ENCODE measurements at regions not wholly inside any gene's neighbourhood (a gene's known extent, or its start where the extent isn't known, plus 50 kb on each side); places are given as distances from the start of the nearest gene placed in this dataset.

DNA sequence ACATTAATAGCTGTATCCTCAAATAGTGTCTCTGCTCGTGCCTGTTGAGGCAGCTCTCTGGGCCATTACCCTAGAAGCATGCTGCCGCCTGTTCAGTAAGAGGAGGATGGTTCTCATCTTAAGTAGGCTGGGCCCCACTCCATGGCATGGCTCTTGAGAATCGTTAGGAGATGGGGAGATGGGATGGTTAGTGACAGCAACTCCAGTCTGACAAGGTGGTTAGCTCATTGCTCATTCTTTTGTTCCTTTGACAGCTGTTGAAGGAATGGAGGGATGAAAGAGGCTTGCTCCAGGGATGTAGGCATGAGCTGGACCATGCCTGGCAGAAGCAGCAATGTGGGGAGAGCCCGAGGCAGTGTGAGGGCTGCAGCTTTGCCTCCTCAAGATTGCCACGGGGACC is 68.2 kb downstream of the MAP10 start:
- H3K9me3 ChIP-seq (ENCODE audit: insufficient read depth, low read length) = no peaks in the 10 kb centered on the region
- no peak overlapping the region for H3K4me2 ChIP-seq (ENCODE audit: low read length)
- no peak overlapping the region for H2AFZ ChIP-seq (ENCODE audit: low read depth, low read length)
- H3K36me3 ChIP-seq (replicated peaks; ENCODE audit: low read depth, low read length) = no peaks in the 10 kb centered on the region
- no peaks in the 10 kb centered on the region for H3K27me3 ChIP-seq (ENCODE audit: low read depth, low read length)
- H3K4me1 ChIP-seq (ENCODE audit: low read length) = peaks cover 12% of the 10 kb centered on the region
- no peak overlapping the region for H3K9ac ChIP-seq (ENCODE audit: low read length)
- no peaks in the 10 kb centered on the region for H4K20me1 ChIP-seq (ENCODE audit: insufficient read depth, low read length)
- no peak for TF ChIP-seq EZH2phosphoT487 (IDR thresholded peaks at IDR 0.05; ENCODE audit: low read depth)
- TF ChIP-seq, protein P1, sequence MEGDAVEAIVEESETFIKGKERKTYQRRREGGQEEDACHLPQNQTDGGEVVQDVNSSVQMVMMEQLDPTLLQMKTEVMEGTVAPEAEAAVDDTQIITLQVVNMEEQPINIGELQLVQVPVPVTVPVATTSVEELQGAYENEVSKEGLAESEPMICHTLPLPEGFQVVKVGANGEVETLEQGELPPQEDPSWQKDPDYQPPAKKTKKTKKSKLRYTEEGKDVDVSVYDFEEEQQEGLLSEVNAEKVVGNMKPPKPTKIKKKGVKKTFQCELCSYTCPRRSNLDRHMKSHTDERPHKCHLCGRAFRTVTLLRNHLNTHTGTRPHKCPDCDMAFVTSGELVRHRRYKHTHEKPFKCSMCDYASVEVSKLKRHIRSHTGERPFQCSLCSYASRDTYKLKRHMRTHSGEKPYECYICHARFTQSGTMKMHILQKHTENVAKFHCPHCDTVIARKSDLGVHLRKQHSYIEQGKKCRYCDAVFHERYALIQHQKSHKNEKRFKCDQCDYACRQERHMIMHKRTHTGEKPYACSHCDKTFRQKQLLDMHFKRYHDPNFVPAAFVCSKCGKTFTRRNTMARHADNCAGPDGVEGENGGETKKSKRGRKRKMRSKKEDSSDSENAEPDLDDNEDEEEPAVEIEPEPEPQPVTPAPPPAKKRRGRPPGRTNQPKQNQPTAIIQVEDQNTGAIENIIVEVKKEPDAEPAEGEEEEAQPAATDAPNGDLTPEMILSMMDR (IDR thresholded peaks at IDR 0.05; ENCODE audit: low read depth, low read length) = no peak
- no peak overlapping the region for H3K27ac ChIP-seq (ENCODE audit: low read length)
- H3K4me3 ChIP-seq (ENCODE audit: low read length) = no peak overlapping the region
- H3K79me2 ChIP-seq (ENCODE audit: low read length) = no peaks in the 10 kb centered on the region

DNA sequence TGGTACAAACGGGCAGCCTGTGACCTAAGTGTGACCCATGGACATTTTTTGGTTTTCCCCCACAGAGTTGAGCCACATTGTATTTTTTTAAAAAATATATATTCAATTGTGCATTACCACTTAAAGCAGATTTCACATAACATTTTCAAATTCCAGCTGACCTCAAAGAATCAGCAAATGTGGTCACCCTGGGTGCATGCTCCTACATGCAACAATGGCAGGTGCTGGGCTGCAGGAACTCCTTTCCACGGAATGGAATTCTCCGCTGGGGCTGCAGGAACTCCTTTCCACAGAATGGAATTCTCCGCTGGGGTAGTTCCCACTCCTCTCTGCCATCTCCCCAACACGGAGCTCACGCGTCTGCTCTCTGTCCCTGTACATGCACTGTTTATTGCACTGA is 68.7 kb downstream of the MAP10 start:
- Histone ChIP-seq H4K20me1 (ENCODE audit: insufficient read depth, low read length) (no peaks in the 10 kb centered on the region), H3K9me3 (ENCODE audit: insufficient read depth, low read length) (no peaks in the 10 kb centered on the region), H2AFZ (ENCODE audit: low read depth, low read length) (no peak overlapping the region), H3K27me3 (ENCODE audit: low read depth, low read length) (no peaks in the 10 kb centered on the region), H3K4me1 (ENCODE audit: low read length) (peaks cover 12% of the 10 kb centered on the region), H3K4me2 (ENCODE audit: low read length) (no peak overlapping the region), H3K27ac (ENCODE audit: low read length) (no peak overlapping the region), H3K36me3 (replicated peaks; ENCODE audit: low read depth, low read length) (no peaks in the 10 kb centered on the region), H3K9ac (ENCODE audit: low read length) (no peak overlapping the region), H3K4me3 (ENCODE audit: low read length) (no peak overlapping the region), H3K79me2 (ENCODE audit: low read length) (no peaks in the 10 kb centered on the region)
- TF ChIP-seq, protein P1 (IDR thresholded peaks at IDR 0.05; ENCODE audit: low read depth, low read length) = no peak
- no peak for TF ChIP-seq EZH2phosphoT487 (IDR thresholded peaks at IDR 0.05; ENCODE audit: low read depth)

DNA sequence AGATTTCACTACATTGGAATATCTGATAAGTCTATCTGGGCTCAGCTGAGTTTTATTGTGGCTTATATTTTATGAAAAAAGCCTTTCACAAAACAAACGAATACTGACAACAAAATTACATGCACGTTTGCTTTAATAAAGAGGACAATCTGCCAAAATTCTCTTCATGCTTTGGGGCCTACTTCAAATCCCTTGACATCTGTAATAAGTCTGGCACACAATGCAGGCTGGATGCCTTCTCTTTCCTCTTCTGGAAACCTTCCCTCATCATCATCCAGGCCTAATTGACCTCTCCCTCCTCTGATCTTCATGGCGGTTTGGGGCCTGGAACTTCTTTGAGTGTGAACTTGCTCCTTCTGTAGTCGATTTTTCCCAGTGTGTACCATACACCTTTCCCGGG is 70.3 kb downstream of the MAP10 start:
- no peaks in the 10 kb centered on the region for H3K79me2 ChIP-seq (ENCODE audit: low read length)
- H3K9me3 ChIP-seq (ENCODE audit: insufficient read depth, low read length) = no peaks in the 10 kb centered on the region
- H4K20me1 ChIP-seq (ENCODE audit: insufficient read depth, low read length) = no peaks in the 10 kb centered on the region
- no peak overlapping the region for H3K4me2 ChIP-seq (ENCODE audit: low read length)
- H3K36me3 ChIP-seq (replicated peaks; ENCODE audit: low read depth, low read length) = no peaks in the 10 kb centered on the region
- TF ChIP-seq, protein P1 (IDR thresholded peaks at IDR 0.05; ENCODE audit: low read depth, low read length) = no peak
- no peak for TF ChIP-seq EZH2phosphoT487 (IDR thresholded peaks at IDR 0.05; ENCODE audit: low read depth)
- no peak overlapping the region for H3K4me3 ChIP-seq (ENCODE audit: low read length)
- H3K27me3 ChIP-seq (ENCODE audit: low read depth, low read length) = no peaks in the 10 kb centered on the region
- H3K4me1 ChIP-seq (ENCODE audit: low read length) = peaks cover 12% of the 10 kb centered on the region
- H3K9ac ChIP-seq (ENCODE audit: low read length) = no peak overlapping the region
- no peak overlapping the region for H3K27ac ChIP-seq (ENCODE audit: low read length)
- no peak overlapping the region for H2AFZ ChIP-seq (ENCODE audit: low read depth, low read length)

DNA sequence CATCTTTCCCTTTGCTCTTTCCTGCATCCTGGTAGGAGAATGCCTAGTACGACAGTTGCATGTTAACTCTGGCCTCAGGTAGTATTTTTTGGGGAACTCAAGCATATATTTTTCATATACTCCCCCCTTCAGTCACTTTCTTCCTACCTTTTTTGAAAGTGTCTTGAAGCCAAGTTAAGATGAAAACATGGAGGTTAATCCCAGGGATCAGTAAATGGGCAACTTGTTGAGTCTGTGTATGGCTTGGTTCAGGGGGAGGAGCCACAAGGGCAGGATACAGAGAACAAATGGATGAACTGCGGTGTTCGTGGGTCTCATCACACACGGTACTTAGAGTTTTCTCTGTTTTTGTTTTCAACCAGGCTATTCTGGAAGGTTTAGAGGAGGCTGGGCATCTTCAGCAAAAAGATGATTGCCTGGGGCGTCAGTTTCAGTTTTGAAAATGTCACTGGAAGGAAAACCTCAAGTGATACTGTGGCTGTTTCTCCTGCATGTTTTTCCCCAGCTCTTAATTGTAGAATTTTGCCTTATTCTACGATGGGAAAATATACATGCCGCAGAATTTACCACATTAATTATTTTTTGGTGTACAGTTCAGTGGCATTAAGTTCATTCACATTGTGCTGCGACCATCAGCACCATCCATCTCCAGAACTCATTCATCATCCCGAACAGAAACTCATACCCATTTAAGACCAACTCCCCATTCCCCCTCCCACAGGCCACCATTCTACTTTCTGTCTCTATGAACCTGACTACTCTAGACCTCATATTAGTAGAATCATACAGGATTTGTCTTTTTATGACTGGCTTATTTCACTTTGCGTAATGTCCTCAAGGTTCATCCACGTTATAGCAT is 71.5 kb downstream of the MAP10 start:
- Histone ChIP-seq H2AFZ (ENCODE audit: low read depth, low read length) (no peak overlapping the region), H3K4me3 (ENCODE audit: low read length) (no peak overlapping the region), H3K4me1 (ENCODE audit: low read length) (peaks cover 12% of the 10 kb centered on the region), H3K4me2 (ENCODE audit: low read length) (no peak overlapping the region), H3K79me2 (ENCODE audit: low read length) (no peaks in the 10 kb centered on the region), H3K9me3 (ENCODE audit: insufficient read depth, low read length) (no peaks in the 10 kb centered on the region), H3K9ac (ENCODE audit: low read length) (no peak overlapping the region), H4K20me1 (ENCODE audit: insufficient read depth, low read length) (no peaks in the 10 kb centered on the region), H3K27ac (ENCODE audit: low read length) (no peak overlapping the region), H3K27me3 (ENCODE audit: low read depth, low read length) (no peaks in the 10 kb centered on the region), H3K36me3 (replicated peaks; ENCODE audit: low read depth, low read length) (no peaks in the 10 kb centered on the region)
- TF ChIP-seq, protein P1 (IDR thresholded peaks at IDR 0.05; ENCODE audit: low read depth, low read length) = no peak
- no peak for TF ChIP-seq EZH2phosphoT487 (IDR thresholded peaks at IDR 0.05; ENCODE audit: low read depth)

Measured in OCI-LY3 (cell line).